ENCODE measurements at regions not wholly inside any gene's neighbourhood (a gene's known extent, or its start where the extent isn't known, plus 50 kb on each side); places are given as distances from the start of the nearest gene placed in this dataset.

DNA sequence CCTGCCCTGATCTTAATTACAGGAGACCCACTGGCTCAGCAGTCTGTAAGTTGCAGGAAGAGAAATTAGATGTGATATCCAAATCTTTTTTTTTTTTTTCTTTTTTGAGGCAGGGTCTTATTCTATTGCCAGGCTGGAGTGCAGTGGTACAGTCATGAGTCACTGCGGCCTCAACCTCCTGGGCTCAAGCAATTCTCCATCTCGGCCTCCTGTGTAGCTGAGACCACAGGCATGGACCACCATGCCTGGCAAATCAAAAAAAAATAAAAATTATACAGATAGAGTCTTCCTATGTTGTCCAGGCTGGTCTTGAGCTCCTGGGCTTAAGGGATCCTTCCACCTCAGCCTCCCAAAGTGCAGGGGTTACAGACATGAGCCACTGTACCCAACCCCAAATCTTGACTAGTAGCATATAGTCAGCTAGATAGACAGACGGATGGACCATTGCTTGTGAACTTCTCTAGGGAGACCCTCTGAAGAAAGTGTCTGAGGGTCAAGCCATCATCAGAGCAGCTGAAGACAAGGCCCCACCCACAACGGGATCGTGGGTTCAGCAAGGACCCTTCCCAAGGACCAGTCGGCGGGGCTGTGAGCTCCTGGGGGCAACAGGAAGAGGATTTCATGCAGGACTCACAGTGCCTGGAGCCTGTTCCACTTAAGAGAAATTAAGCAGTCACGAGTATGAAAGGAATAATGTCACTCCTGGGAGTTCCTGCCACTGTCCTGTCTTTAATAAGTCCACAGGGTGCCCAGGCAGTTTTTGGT lies 222.7 kb downstream of the ANKRD60 start:
- DNase-seq (ENCODE audit: insufficient read length, low spot score) = no peak
- TF ChIP-seq POLR2A (IDR thresholded peaks at IDR 0.05; ENCODE audit: low read depth, low read length) = no peak
- FAIRE-seq = no peak

DNA sequence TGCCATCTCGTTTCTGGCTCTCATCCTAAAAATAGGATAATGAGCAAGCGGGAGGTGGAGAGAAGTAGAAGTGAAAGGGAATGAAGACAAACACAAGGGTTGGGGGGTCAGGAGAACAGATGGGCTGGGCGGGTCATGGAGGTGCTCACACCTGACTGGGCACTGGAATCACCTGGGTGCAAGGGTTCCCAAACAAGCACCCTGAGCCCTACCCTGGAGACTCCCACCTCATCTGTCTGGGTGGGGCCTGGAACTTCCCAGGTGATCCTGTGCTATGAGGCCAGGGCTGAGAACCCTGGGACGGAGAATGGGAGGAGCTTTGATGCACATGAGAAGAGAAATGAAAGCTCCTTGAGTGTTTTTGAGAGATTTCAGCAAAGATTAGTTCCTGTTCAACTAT lies 223.6 kb downstream of the ANKRD60 start:
- TF ChIP-seq POLR2A (IDR thresholded peaks at IDR 0.05; ENCODE audit: low read depth, low read length) = no peak
- FAIRE-seq (no peak), DNase-seq (ENCODE audit: insufficient read length, low spot score) (no peak)

DNA sequence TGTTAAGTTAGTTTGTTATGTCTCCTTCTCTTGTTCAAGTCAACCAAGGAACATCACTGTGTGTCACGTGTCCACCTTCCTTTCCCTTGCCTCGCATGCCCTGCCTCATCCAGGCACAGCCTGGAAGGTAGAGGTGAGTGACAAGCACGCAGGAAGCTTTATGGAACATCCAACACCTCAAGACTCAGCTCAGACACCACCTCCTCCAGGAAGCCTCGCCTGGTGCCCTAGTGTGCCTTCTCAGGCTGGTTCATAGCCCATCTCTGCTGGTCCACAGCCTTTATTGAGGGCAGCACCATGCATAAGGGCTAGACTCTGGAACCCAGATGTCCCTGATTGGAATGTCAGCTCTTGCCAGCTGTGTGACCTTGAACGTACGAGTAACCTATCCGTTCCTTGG lies 224.3 kb downstream of the ANKRD60 start:
- DNase-seq (ENCODE audit: insufficient read length, low spot score) = no peak
- no peak for FAIRE-seq
- TF ChIP-seq POLR2A (IDR thresholded peaks at IDR 0.05; ENCODE audit: low read depth, low read length) = no peak

DNA sequence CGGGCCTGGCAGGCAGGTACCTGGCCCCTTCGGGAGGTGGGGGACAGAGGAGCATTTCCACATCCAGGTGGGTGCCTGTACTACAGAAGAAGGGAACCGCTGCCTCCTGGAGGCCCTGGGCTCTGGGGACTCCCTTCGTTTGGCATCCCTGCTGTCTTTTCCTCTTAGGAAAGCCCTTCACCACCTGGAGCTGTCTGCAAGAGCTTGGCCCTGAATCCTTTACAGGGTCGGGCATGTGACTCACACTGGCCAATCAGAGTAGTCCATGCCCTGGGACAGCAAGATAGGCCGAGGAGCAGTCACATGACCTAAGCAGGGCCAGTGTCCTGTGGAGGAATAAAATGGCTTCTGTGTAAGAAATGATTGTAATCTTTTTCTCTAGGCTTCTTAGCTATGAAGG lies 224.9 kb downstream of the ANKRD60 start:
- no peak for TF ChIP-seq POLR2A (IDR thresholded peaks at IDR 0.05; ENCODE audit: low read depth, low read length)
- DNase-seq (ENCODE audit: insufficient read length, low spot score) (no peak), FAIRE-seq (no peak)

DNA sequence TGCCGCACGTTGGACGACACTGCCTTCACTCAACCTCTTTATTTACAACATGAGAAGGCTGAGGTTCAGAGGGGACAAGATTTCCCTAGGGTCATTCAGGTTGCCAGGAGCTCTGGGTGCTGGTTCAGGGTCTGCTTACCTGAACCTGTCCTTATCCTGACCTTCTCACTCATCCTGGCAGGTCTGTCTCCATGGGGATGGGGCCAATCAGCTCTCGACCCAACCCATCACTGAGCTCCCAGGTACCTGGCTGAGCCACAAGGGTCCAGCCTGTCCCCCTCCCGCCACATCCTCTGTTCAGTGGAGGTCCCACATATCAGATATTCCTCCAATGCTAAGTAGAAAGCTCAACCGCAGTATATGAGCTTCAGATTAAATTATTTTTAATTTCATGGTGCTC lies 225.6 kb downstream of the ANKRD60 start:
- no peak for DNase-seq (ENCODE audit: insufficient read length, low spot score)
- FAIRE-seq = no peak
- no peak for TF ChIP-seq POLR2A (IDR thresholded peaks at IDR 0.05; ENCODE audit: low read depth, low read length)

DNA sequence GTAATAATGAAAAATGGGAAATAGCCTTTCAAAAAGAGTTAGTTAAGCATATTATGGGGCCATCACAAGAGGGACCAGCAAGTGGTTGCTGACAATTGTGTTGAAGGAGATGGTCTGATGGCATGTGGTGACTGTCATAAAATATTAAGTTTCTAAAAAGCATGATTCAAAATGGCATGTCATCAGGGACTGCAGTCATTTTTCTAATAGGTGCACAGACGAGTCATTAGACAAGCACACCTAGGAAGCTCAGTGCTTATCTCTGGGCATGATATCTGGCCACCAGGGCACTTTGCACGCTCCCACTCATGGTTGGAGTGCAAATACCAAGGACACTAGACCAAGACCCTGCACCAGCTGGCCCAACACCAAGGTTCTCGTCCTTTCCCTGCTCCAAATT lies 226.5 kb downstream of the ANKRD60 start:
- FAIRE-seq = no peak

DNA sequence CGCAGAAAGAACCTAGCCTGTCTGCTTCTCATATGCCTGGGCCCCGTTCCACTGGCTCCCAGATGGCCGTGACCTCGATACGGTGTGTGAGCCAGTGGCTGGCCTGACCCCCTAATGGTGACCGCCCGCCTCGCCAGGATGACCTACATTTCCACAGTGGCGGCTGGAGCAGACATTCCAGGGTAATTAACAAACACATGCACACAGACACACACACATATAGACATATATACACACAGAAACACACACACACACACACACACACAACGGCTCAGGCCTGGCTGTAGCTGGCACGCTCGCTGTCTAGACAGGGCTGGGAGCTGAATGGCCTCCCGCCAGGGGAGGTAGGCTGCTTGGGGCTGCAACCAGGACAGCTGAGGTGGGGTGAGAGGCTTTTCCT lies 227.1 kb downstream of the ANKRD60 start:
- no peak for FAIRE-seq
- no peak for DNase-seq (ENCODE audit: insufficient read length, low spot score)
- no peak for TF ChIP-seq POLR2A (IDR thresholded peaks at IDR 0.05; ENCODE audit: low read depth, low read length)

More for the DNA sequence above, 226.5 kb downstream of the ANKRD60 start:
- no peak for TF ChIP-seq POLR2A (IDR thresholded peaks at IDR 0.05; ENCODE audit: low read depth, low read length)
- DNase-seq (ENCODE audit: insufficient read length, low spot score) = no peak

DNA sequence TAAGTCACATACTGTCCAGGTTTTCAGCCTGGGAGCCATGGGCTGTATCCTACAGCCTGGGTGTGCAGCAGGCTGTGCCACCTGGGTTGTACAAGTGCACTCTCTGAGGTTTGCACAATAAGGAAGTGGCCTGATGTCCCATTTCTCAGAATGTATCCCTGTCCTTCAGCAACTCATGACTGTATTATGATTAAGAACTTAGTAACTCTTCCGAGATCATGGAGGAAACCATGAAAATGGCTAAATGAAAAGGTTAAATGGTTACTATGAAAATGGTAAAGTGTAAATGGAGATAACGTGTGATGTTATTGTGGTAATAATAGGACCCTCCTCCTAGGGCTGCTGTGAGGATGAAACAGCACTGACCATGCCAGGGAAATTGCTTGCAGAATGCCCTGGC lies 227.6 kb downstream of the ANKRD60 start:
- TF ChIP-seq POLR2A (IDR thresholded peaks at IDR 0.05; ENCODE audit: low read depth, low read length) = no peak
- FAIRE-seq (no peak), DNase-seq (ENCODE audit: insufficient read length, low spot score) (no peak)

DNA sequence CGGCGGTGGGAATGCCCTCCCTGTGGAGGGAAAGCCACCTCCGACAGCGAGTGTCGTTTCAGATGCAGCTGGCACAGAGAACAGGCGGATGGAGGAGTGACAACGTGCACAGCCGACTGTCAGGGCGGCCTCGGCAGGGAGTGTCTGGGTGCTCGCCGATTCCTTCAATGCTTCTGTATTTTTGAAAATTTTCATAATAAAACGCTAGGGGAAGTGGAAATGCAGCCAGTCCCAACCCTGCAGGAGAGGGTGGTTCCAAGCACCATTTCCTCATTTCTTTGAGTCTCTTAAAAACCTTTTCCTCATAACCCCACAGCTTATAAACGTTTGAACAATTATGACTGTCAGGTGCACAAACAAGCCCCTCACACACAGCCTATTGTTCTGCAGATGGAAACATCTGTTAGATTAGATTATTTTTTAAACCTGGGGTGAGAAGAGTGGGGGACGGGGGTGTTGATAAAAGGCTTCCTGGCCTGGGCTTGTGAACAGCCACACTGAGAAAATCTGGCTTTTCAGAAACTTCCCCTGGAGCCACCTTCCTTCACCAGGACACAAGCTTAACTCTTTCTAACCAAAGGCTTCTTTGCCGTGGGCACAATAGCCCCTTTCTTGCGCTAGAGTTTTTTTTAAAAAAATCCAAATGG lies 228.9 kb downstream of the ANKRD60 start:
- no peak for TF ChIP-seq POLR2A (IDR thresholded peaks at IDR 0.05; ENCODE audit: low read depth, low read length)
- no peak for DNase-seq (ENCODE audit: insufficient read length, low spot score)
- no peak for FAIRE-seq

DNA sequence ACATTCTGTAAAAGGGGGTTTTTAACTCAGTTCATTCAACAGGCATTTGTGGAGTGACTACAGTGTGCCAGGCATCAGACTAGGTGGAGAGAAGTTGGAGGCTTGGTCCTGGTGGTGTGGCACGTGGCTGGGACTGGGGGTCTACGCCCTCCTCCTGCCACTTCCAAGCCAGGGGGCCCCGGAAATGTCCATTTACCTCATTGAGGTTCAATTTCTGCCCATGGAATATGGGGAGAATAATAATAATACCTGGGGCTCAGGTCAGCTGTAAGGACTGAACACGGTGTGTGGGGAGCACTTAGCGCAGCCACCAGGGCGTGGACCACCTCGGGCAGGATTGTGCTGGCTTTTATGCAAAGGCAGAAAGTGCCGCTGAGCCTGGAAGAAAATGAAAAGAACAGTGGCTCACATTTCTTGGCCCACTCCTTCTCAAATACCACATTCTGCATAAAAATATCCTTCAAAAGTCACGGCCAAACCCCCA lies 229.4 kb downstream of the ANKRD60 start:
- no peak for FAIRE-seq
- TF ChIP-seq POLR2A (IDR thresholded peaks at IDR 0.05; ENCODE audit: low read depth, low read length) = no peak
- DNase-seq (ENCODE audit: insufficient read length, low spot score) = no peak

DNA sequence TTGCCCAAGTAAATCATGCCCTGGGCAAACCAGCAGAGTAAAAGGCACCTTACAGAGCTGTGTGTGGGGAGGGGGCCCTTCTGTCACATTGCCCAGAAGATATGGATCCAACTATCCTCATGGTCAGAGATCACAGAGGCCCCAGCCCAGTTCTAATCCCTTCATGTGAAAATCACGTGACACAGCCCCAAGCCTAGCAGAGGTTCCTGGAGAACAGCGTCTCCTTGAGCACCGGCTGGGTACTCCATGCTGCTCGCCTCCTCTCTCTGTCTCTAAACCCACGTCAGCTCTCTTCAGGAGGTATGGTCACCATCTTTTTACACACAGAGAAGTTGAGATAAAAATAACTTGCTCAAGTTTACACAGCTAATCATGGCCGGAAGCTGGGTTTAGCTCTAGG lies 230.2 kb downstream of the ANKRD60 start:
- no peak for TF ChIP-seq POLR2A (IDR thresholded peaks at IDR 0.05; ENCODE audit: low read depth, low read length)
- DNase-seq (ENCODE audit: insufficient read length, low spot score) = no peak
- no peak for FAIRE-seq

DNA sequence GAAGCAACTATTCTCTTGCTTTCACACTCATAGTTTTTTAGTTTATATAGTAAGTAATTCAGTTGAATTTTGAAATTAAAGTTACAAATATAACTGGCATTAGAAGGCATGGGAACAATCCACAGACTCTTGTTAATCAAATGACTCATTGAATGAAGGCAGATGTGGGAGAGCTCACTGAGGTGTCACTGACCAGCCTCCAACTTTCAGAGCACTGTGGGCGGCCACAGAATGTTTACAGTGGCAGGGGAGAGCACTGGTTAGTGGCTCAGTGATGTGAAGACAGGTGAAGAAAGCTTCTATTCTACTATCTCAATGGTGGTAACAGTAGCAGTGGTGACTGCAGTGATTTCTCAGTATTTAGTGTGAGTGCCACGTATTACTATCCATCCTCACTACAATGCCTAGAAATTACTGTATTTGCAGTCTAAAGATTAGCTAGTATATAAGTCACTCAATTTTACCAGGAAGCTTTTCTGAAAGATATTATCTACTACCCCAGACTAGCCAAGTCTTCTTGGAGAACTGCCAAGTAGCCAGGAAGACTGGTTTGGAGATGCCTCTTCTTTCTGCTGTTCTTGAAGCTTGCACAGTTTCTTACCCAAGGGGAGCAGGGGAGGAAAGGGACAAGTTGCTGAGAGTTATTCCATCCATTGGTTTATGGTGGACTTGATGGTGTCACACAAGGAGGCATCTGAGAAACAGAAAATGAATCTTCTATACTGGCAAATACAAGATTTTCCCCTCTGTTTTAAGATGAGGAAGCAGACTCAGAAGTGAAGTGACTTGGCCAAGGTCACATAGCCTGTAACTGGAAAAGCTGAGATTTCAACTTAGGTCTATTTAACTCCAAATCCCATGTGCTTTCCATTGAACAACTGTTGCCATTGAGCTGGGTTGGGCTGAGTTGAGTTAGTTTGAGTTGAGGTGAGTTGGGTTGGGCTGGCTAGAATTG lies 231.2 kb downstream of the ANKRD60 start:
- no peak for TF ChIP-seq POLR2A (IDR thresholded peaks at IDR 0.05; ENCODE audit: low read depth, low read length)
- FAIRE-seq = no peak

DNA sequence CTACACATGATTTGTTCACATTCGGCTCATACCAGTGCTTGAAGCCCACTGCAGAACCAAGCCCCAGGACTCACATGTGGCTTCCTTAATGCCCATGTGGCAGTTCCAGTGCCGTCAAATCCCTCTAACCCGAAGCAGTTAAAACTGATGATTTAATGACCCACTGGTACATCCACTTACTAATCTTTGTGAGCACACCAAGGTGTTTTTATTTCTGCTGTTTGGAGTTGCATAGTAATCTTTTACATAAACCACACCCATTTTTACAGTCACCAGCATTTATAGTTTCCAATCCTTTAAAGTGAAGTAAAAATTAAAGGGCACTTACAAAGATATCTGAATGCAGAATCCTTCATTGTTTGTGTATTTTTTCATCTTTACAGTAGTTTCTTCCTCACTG lies 232.0 kb downstream of the ANKRD60 start:
- FAIRE-seq = no peak
- TF ChIP-seq POLR2A (IDR thresholded peaks at IDR 0.05; ENCODE audit: low read depth, low read length) = no peak
- no peak for DNase-seq (ENCODE audit: insufficient read length, low spot score)

More for the DNA sequence above, 231.2 kb downstream of the ANKRD60 start:
- peak; percentile 40 for DNase-seq (ENCODE audit: insufficient read length, low spot score)

DNA sequence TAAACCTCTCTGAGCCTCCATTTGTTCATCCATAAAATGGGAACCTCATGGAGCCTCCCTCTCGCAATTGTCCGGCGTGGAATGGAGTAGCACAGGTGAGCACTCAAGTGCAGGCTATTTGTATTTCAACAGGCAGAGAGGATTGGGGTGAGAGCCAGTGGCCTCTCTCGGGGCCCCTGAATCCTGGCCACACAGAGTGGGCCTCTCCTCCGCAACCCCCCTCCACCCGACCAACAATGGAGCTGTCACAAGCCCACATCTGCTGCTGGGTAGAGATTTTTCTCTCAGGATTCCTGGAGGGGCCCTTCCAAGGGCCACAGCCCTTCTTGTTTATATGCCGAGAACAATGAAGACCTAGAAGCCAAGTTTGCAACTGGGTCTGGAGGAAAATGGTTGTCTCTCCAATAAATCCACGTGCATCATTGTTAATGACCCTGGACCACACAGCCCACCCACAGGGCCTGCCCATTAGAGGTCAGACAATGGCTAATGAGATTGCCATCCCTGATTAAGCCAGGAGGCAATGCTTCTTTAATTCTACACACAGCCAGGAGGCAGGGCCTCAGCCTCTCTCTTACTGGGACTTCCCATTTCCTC lies 233.0 kb downstream of the ANKRD60 start:
- FAIRE-seq (no peak), DNase-seq (ENCODE audit: insufficient read length, low spot score) (no peak)
- TF ChIP-seq POLR2A (IDR thresholded peaks at IDR 0.05; ENCODE audit: low read depth, low read length) = no peak

All from H54 (cell line).